GM18519 (cell line): ENCODE measurements at regions not wholly inside any gene's neighbourhood (a gene's known extent, or its start where the extent isn't known, plus 50 kb on each side); places are given as distances from the start of the nearest gene placed in this dataset.

ENCODE experiments used
- ATAC-seq: cut with Tn5 transposase; IDR thresholded peaks from one replicate; pipeline ENCODE4 v1.9.1; 2021; ENCODE audit warnings: mild to moderate bottlenecking, moderate library complexity; ENCODE audit not compliant: unreplicated experiment, low FRiP score

GRCh38 chrX:69365755-69366154 lies 138.4 kb upstream of the NALF2 start:
- ATAC-seq, result no peak

GRCh38 chrX:69365349-69365748 lies 138.8 kb upstream of the NALF2 start:
- ATAC-seq, result no peak

- ATAC-seq, result no peak
Measured at GRCh38 chrX:69362856-69363255, 141.3 kb upstream of the NALF2 start.

- ATAC-seq, result no peak
Measured at GRCh38 chrX:69362354-69362753, 141.8 kb upstream of the NALF2 start.

GRCh38 chrX:69361311-69361845 lies 142.7 kb upstream of the NALF2 start:
- no peak for ATAC-seq

- no peak for ATAC-seq
Measured at GRCh38 chrX:69357317-69357716, 146.8 kb upstream of the NALF2 start.

- ATAC-seq, result no peak
Measured at GRCh38 chrX:69324851-69325250, 159.6 kb upstream of the PJA1 start.

GRCh38 chrX:69323786-69324720 lies 158.8 kb upstream of the PJA1 start:
- ATAC-seq, result no peak

GRCh38 chrX:69321789-69322188 lies 156.5 kb upstream of the PJA1 start:
- no peak for ATAC-seq

GRCh38 chrX:69321006-69321655 lies 155.9 kb upstream of the PJA1 start:
- no peak for ATAC-seq

GRCh38 chrX:69320116-69320515 lies 154.9 kb upstream of the PJA1 start:
- ATAC-seq, result no peak

GRCh38 chrX:69319376-69319775 lies 154.1 kb upstream of the PJA1 start:
- no peak for ATAC-seq

GRCh38 chrX:69318651-69319340 lies 153.5 kb upstream of the PJA1 start:
- no peak for ATAC-seq

- ATAC-seq, result no peak
Measured at GRCh38 chrX:69317721-69318120, 152.5 kb upstream of the PJA1 start.

- ATAC-seq, result no peak
Measured at GRCh38 chrX:69314436-69315348, 149.4 kb upstream of the PJA1 start.

GRCh38 chrX:69313617-69314290 lies 148.5 kb upstream of the PJA1 start:
- ATAC-seq, result no peak

- no peak for ATAC-seq
Measured at GRCh38 chrX:69311936-69312670, 146.8 kb upstream of the PJA1 start.

GRCh38 chrX:69309074-69309792 lies 144.0 kb upstream of the PJA1 start:
- ATAC-seq, result no peak
